ENCODE measurements at regions not wholly inside any gene's neighbourhood (a gene's known extent, or its start where the extent isn't known, plus 50 kb on each side); places are given as distances from the start of the nearest gene placed in this dataset.

GRCh38 chr11:115718106-115718505, 213.9 kb upstream of the CADM1 start:
- no peaks in the 10 kb centered on the region for H3K27me3 Mint-ChIP-seq
- H3K36me3 Mint-ChIP-seq (ENCODE audit: low read depth) = no peaks in the 10 kb centered on the region
- no peak for DNase-seq
- no peaks in the 10 kb centered on the region for H3K4me1 Mint-ChIP-seq (ENCODE audit: low read depth)
- no peaks in the 10 kb centered on the region for H3K9me3 Mint-ChIP-seq
- H3K27ac Mint-ChIP-seq = no peak overlapping the region
- H3K4me3 Mint-ChIP-seq = no peak overlapping the region

GRCh38 chr11:115716601-115717529, 212.7 kb upstream of the CADM1 start:
- no peaks in the 10 kb centered on the region for H3K27me3 Mint-ChIP-seq
- no peak overlapping the region for H3K27ac Mint-ChIP-seq
- H3K4me3 Mint-ChIP-seq = no peak overlapping the region
- H3K36me3 Mint-ChIP-seq (ENCODE audit: low read depth) = no peaks in the 10 kb centered on the region
- H3K9me3 Mint-ChIP-seq = no peaks in the 10 kb centered on the region
- no peaks in the 10 kb centered on the region for H3K4me1 Mint-ChIP-seq (ENCODE audit: low read depth)
- no peak for DNase-seq

GRCh38 chr11:115716080-115716479, 211.9 kb upstream of the CADM1 start:
- H3K9me3 Mint-ChIP-seq = no peaks in the 10 kb centered on the region

GRCh38 chr11:115715251-115715770, 211.1 kb upstream of the CADM1 start:
- DNase-seq = no peak
- no peaks in the 10 kb centered on the region for H3K36me3 Mint-ChIP-seq (ENCODE audit: low read depth)
- H3K27me3 Mint-ChIP-seq = peaks cover 2% of the 10 kb centered on the region
- H3K9me3 Mint-ChIP-seq = no peaks in the 10 kb centered on the region
- no peaks in the 10 kb centered on the region for H3K4me1 Mint-ChIP-seq (ENCODE audit: low read depth)
- no peak overlapping the region for H3K4me3 Mint-ChIP-seq
- H3K27ac Mint-ChIP-seq = no peak overlapping the region

More at GRCh38 chr11:115716080-115716479, 211.9 kb upstream of the CADM1 start:
- no peak for DNase-seq
- H3K27ac Mint-ChIP-seq = no peak overlapping the region
- H3K4me3 Mint-ChIP-seq = no peak overlapping the region
- no peaks in the 10 kb centered on the region for H3K4me1 Mint-ChIP-seq (ENCODE audit: low read depth)
- no peaks in the 10 kb centered on the region for H3K36me3 Mint-ChIP-seq (ENCODE audit: low read depth)
- H3K27me3 Mint-ChIP-seq = no peaks in the 10 kb centered on the region

GRCh38 chr11:115712296-115712695, 208.1 kb upstream of the CADM1 start:
- H3K36me3 Mint-ChIP-seq (ENCODE audit: low read depth) = no peaks in the 10 kb centered on the region
- no peak overlapping the region for H3K4me3 Mint-ChIP-seq
- no peak overlapping the region for H3K27ac Mint-ChIP-seq
- H3K27me3 Mint-ChIP-seq = peaks cover 7% of the 10 kb centered on the region
- no peaks in the 10 kb centered on the region for H3K9me3 Mint-ChIP-seq
- no peaks in the 10 kb centered on the region for H3K4me1 Mint-ChIP-seq (ENCODE audit: low read depth)
- DNase-seq = no peak

- no peak overlapping the region for H3K4me3 Mint-ChIP-seq
- H3K36me3 Mint-ChIP-seq (ENCODE audit: low read depth) = no peaks in the 10 kb centered on the region
- H3K27me3 Mint-ChIP-seq = peaks cover 7% of the 10 kb centered on the region
- DNase-seq = no peak
- no peak overlapping the region for H3K27ac Mint-ChIP-seq
- no peaks in the 10 kb centered on the region for H3K9me3 Mint-ChIP-seq
- H3K4me1 Mint-ChIP-seq (ENCODE audit: low read depth) = no peaks in the 10 kb centered on the region
Observed at GRCh38 chr11:115710980-115711379, 206.8 kb upstream of the CADM1 start.

- Mint-ChIP-seq H3K27me3 (peaks cover 7% of the 10 kb centered on the region), H3K27ac (no peak overlapping the region), H3K4me1 (ENCODE audit: low read depth) (no peaks in the 10 kb centered on the region), H3K36me3 (ENCODE audit: low read depth) (no peaks in the 10 kb centered on the region), H3K4me3 (no peak overlapping the region), H3K9me3 (no peaks in the 10 kb centered on the region)
- no peak for DNase-seq
Observed at GRCh38 chr11:115710426-115710825, 206.2 kb upstream of the CADM1 start.

- Mint-ChIP-seq H3K4me3 (no peak overlapping the region), H3K9me3 (peaks cover 3% of the 10 kb centered on the region), H3K27me3 (peaks cover 7% of the 10 kb centered on the region), H3K36me3 (ENCODE audit: low read depth) (no peaks in the 10 kb centered on the region), H3K4me1 (ENCODE audit: low read depth) (no peaks in the 10 kb centered on the region), H3K27ac (no peak overlapping the region)
- DNase-seq = no peak
Observed at GRCh38 chr11:115709297-115709696, 205.1 kb upstream of the CADM1 start.

GRCh38 chr11:115707180-115707905, 203.1 kb upstream of the CADM1 start:
- H3K9me3 Mint-ChIP-seq = peaks cover 3% of the 10 kb centered on the region
- no peak for DNase-seq
- H3K4me1 Mint-ChIP-seq (ENCODE audit: low read depth) = no peaks in the 10 kb centered on the region
- no peak overlapping the region for H3K4me3 Mint-ChIP-seq
- H3K27me3 Mint-ChIP-seq = peaks cover 7% of the 10 kb centered on the region
- H3K36me3 Mint-ChIP-seq (ENCODE audit: low read depth) = no peaks in the 10 kb centered on the region
- no peak overlapping the region for H3K27ac Mint-ChIP-seq

- Mint-ChIP-seq H3K4me3 (no peak overlapping the region), H3K36me3 (ENCODE audit: low read depth) (no peaks in the 10 kb centered on the region), H3K27me3 (peaks cover 7% of the 10 kb centered on the region), H3K27ac (no peak overlapping the region), H3K9me3 (peaks cover 3% of the 10 kb centered on the region), H3K4me1 (ENCODE audit: low read depth) (no peaks in the 10 kb centered on the region)
- DNase-seq = no peak
Observed at GRCh38 chr11:115706626-115707135, 202.5 kb upstream of the CADM1 start.

- Mint-ChIP-seq H3K27ac (no peak overlapping the region), H3K9me3 (peaks cover 3% of the 10 kb centered on the region), H3K4me1 (ENCODE audit: low read depth) (no peaks in the 10 kb centered on the region), H3K36me3 (ENCODE audit: low read depth) (no peaks in the 10 kb centered on the region), H3K27me3 (peaks cover 8% of the 10 kb centered on the region), H3K4me3 (no peak overlapping the region)
- DNase-seq = no peak
Observed at GRCh38 chr11:115705200-115705599, 201.0 kb upstream of the CADM1 start.

GRCh38 chr11:115700981-115701875, 197.0 kb upstream of the CADM1 start:
- H3K9me3 Mint-ChIP-seq = peaks cover 5% of the 10 kb centered on the region
- DNase-seq = no peak
- no peak overlapping the region for H3K4me3 Mint-ChIP-seq
- no peaks in the 10 kb centered on the region for H3K36me3 Mint-ChIP-seq (ENCODE audit: low read depth)
- peaks cover 4% of the 10 kb centered on the region for H3K27me3 Mint-ChIP-seq
- H3K4me1 Mint-ChIP-seq (ENCODE audit: low read depth) = no peaks in the 10 kb centered on the region
- H3K27ac Mint-ChIP-seq = no peak overlapping the region

GRCh38 chr11:115700496-115700895, 196.3 kb upstream of the CADM1 start:
- no peak for DNase-seq
- H3K36me3 Mint-ChIP-seq (ENCODE audit: low read depth) = no peaks in the 10 kb centered on the region
- H3K4me3 Mint-ChIP-seq = no peak overlapping the region
- no peak overlapping the region for H3K27ac Mint-ChIP-seq
- H3K4me1 Mint-ChIP-seq (ENCODE audit: low read depth) = no peaks in the 10 kb centered on the region
- H3K9me3 Mint-ChIP-seq = peaks cover 5% of the 10 kb centered on the region
- peaks cover 4% of the 10 kb centered on the region for H3K27me3 Mint-ChIP-seq

GRCh38 chr11:115699733-115700132, 195.5 kb upstream of the CADM1 start:
- Mint-ChIP-seq H3K36me3 (ENCODE audit: low read depth) (no peaks in the 10 kb centered on the region), H3K27ac (no peak overlapping the region), H3K9me3 (peaks cover 5% of the 10 kb centered on the region)

More at GRCh38 chr11:115699733-115700132, 195.5 kb upstream of the CADM1 start:
- no peak overlapping the region for H3K4me3 Mint-ChIP-seq
- no peaks in the 10 kb centered on the region for H3K4me1 Mint-ChIP-seq (ENCODE audit: low read depth)
- peaks cover 4% of the 10 kb centered on the region for H3K27me3 Mint-ChIP-seq
- DNase-seq = no peak

Data from activated T-cell treated with anti-CD3 and anti-CD28 coated beads, Interleukin-2, amount 50 U/mL, for 24 hours (primary cell).